ENCODE measurements at regions not wholly inside any gene's neighbourhood (a gene's known extent, or its start where the extent isn't known, plus 50 kb on each side); places are given as distances from the start of the nearest gene placed in this dataset.
A peak's percentile ranks its signal among the peaks of the same experiment; 100 is the strongest.

DNA sequence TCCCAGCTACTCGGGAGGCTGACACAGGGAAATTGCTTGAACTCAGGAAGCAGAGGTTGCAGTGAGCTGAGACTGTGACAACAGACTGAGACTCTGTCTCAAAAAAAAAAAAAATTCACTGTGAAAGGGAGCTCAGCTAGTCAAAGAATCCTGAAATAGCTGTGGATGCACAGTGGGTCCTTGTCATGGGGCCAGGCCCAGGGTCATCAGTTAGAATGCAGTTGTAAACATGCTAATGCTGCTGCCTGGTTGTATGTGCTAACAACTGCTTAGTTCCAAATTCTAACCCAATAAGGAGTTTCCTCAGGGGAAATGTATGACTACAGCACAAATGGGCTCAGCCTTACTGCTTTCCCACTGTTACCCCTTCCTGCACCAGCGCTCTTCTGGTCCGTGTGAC lies 84.0 kb downstream of the PALM2AKAP2 start:
- Histone ChIP-seq H3K27ac (peak overlapping the region in 1 of 4 donors; percentile 2), H3K4me3 (no peak overlapping the region), H3K9me3 (no peaks in the 10 kb centered on the region), H3K27me3 (no peaks in the 10 kb centered on the region), H3K4me1 (peaks cover 3 to 19% (median 6%) of the 10 kb centered on the region in 3 donors), H3K36me3 (no peaks in the 10 kb centered on the region)
- 63 to 87% methylated on average over 2 to 3 of the region's 3 CpGs for WGBS, 2 donors (ENCODE audit: low coverage in 1 of 2)
- ATAC-seq, result no peak
- TF ChIP-seq POLR2AphosphoS5 (IDR thresholded peaks at IDR 0.05) (no peak), POLR2A (IDR thresholded peaks at IDR 0.05) (no peak), EP300 (IDR thresholded peaks at IDR 0.05) (no peak)
- TF ChIP-seq, protein P1, sequence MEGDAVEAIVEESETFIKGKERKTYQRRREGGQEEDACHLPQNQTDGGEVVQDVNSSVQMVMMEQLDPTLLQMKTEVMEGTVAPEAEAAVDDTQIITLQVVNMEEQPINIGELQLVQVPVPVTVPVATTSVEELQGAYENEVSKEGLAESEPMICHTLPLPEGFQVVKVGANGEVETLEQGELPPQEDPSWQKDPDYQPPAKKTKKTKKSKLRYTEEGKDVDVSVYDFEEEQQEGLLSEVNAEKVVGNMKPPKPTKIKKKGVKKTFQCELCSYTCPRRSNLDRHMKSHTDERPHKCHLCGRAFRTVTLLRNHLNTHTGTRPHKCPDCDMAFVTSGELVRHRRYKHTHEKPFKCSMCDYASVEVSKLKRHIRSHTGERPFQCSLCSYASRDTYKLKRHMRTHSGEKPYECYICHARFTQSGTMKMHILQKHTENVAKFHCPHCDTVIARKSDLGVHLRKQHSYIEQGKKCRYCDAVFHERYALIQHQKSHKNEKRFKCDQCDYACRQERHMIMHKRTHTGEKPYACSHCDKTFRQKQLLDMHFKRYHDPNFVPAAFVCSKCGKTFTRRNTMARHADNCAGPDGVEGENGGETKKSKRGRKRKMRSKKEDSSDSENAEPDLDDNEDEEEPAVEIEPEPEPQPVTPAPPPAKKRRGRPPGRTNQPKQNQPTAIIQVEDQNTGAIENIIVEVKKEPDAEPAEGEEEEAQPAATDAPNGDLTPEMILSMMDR (IDR thresholded peaks at IDR 0.05), result no peak

DNA sequence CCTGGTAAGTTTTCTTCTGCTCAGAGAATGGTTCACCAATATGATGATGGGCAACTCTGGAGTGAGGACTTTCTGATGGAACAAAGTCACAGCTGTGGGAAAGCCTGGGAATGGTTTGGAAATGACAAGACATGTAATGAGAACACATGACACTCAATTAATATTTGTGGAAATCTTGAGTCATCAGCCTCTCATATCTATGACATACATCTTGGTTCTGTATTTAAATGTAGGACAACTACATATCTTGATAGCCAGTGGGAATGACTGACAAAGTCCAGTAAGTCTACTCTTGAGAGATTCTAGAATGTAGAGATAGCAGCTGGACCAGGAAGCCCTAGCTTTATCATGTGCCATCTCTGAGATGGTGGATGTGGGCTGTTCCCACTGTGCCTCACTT lies 85.5 kb downstream of the PALM2AKAP2 start:
- no peak for ATAC-seq

DNA sequence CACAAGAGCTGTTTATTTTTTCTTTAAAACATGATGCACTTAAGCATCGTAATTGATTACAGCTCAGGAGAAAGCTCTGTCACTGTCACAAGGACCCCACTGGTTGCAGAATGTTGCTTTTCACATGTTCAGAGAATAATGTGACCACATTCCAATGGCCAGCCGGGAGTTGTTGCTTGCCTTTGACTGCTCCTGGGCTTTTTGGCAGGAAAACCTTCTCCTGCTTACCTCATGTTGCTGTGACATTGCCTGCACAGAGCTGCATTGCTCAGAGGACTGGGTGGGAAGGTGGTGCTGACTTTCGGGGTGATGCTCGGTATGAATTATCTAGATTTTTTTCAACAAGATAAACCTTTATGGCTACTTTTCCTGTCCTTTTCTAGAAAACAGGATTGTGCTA lies 88.2 kb downstream of the PALM2AKAP2 start:
- Histone ChIP-seq H3K36me3 (no peaks in the 10 kb centered on the region), H3K27ac (peak overlapping the region in 1 of 4 donors; percentile 7), H3K4me3 (no peak overlapping the region), H3K9me3 (no peaks in the 10 kb centered on the region), H3K4me1 (peaks cover 3 to 20% (median 6%) of the 10 kb centered on the region in 3 donors), H3K27me3 (no peaks in the 10 kb centered on the region)
- 10 to 37% methylated on average over 3 to 4 of the region's 4 CpGs for WGBS, 2 donors (ENCODE audit: low coverage in 1 of 2)
- peak; percentile 55 for ATAC-seq
- TF ChIP-seq POLR2A (IDR thresholded peaks at IDR 0.05) (no peak), POLR2AphosphoS5 (IDR thresholded peaks at IDR 0.05) (no peak), EP300 (IDR thresholded peaks at IDR 0.05) (no peak)
- TF ChIP-seq, protein P1 (IDR thresholded peaks at IDR 0.05), result no peak

More for the DNA sequence above, 85.5 kb downstream of the PALM2AKAP2 start:
- Histone ChIP-seq H3K27ac (no peak overlapping the region), H3K9me3 (no peaks in the 10 kb centered on the region), H3K27me3 (no peaks in the 10 kb centered on the region), H3K36me3 (no peaks in the 10 kb centered on the region), H3K4me3 (no peak overlapping the region), H3K4me1 (peaks cover 3 to 20% (median 6%) of the 10 kb centered on the region in 3 donors)
- TF ChIP-seq, protein P1 (IDR thresholded peaks at IDR 0.05), result no peak
- TF ChIP-seq EP300 (IDR thresholded peaks at IDR 0.05) (no peak), POLR2AphosphoS5 (IDR thresholded peaks at IDR 0.05) (no peak), POLR2A (IDR thresholded peaks at IDR 0.05) (no peak)

DNA sequence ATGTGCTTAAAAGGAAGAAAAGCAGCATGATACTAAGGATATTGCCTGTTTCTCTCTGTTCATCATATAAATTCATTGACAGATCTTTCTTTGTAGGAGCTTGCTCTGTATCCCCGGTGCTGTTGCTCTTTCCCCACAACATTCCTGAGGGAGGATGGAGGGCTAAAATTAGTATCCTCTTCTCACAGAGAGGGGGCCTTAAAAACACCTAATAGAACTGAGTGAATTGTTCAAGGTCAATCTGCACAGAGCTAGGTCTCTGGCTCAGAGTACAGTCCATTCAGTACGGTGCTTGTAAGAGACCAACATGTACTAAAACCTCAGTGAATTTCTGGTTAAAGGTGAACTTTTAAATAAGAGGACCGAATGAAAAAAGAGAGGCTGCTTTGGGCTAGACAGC lies 88.7 kb downstream of the PALM2AKAP2 start:
- Histone ChIP-seq H3K36me3 (no peaks in the 10 kb centered on the region), H3K4me1 (peaks cover 3 to 20% (median 6%) of the 10 kb centered on the region in 3 donors), H3K9me3 (no peaks in the 10 kb centered on the region), H3K27ac (no peak overlapping the region), H3K4me3 (no peak overlapping the region), H3K27me3 (no peaks in the 10 kb centered on the region)
- WGBS, 2 donors (ENCODE audit: low coverage in 1 of 2), result 29 to 33% methylated on average over 3 of the region's 3 CpGs
- no peak for ATAC-seq
- TF ChIP-seq EP300 (IDR thresholded peaks at IDR 0.05), result no peak
- no peak for TF ChIP-seq POLR2A (IDR thresholded peaks at IDR 0.05)

DNA sequence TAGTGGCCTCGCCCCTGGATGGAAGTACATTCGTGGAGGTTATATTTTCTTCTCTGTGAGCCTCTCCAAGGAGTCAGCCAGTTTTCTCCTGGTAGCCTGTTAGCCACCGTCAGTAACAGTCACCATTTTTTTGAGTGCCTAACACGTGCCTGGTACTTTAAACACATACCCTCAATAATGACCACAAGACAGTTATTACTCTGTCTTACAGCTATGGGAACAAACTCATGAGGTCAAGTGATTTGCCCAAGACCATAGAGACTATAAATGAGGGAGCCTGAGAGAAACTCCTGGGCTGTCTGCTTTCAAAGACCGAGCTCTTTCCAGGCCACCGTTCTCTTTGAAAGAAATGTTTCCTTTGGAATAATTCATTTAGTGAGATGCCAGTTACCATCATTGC lies 90.4 kb downstream of the PALM2AKAP2 start:
- 62 to 79% methylated on average over 4 to 6 of the region's 6 CpGs for WGBS, 2 donors (ENCODE audit: low coverage in 1 of 2)
- Histone ChIP-seq H3K27ac (no peak overlapping the region), H3K9me3 (no peaks in the 10 kb centered on the region), H3K4me1 (peaks cover 3 to 20% (median 6%) of the 10 kb centered on the region in 3 donors), H3K36me3 (no peaks in the 10 kb centered on the region), H3K4me3 (no peak overlapping the region), H3K27me3 (no peaks in the 10 kb centered on the region)
- ATAC-seq, result no peak
- TF ChIP-seq, protein P1 (IDR thresholded peaks at IDR 0.05), result no peak
- TF ChIP-seq POLR2AphosphoS5 (IDR thresholded peaks at IDR 0.05), result no peak
- no peak for TF ChIP-seq EP300 (IDR thresholded peaks at IDR 0.05)
- TF ChIP-seq POLR2A (IDR thresholded peaks at IDR 0.05), result no peak
